Lower leg skin (tissue), 3 donors: ENCODE measurements at regions not wholly inside any gene's neighbourhood (a gene's known extent, or its start where the extent isn't known, plus 50 kb on each side); places are given as distances from the start of the nearest gene placed in this dataset.

Source experiments
- CTCF ChIP-seq, 3 donors: fragments of 450-650 bp; IDR thresholded peaks; one replicate each; pipeline ENCODE4 v1.5.1; 2016; ENCODE audit warnings: antibody characterized with exemption in 3 of 3, mild to moderate bottlenecking in 3 of 3, moderate library complexity in 2 of 3
- POLR2A ChIP-seq, 2 donors: fragments of 450-650 bp; IDR thresholded peaks; one replicate each; pipeline ENCODE4 v1.6.1; 2016 to 2017; ENCODE audit warnings: antibody characterized with exemption in 2 of 2, mild to moderate bottlenecking in 1 of 2, moderate library complexity in 1 of 2

- no peak for TF ChIP-seq POLR2A (IDR thresholded peaks at IDR 0.05)
- TF ChIP-seq CTCF (IDR thresholded peaks at IDR 0.05): no peak
Measured at GRCh38 chr7:41436139-41436538, 266.8 kb downstream of the INHBA start.
